Stomach (tissue), 4 donors: ENCODE measurements at regions not wholly inside any gene's neighbourhood (a gene's known extent, or its start where the extent isn't known, plus 50 kb on each side); places are given as distances from the start of the nearest gene placed in this dataset.

Experiments
- POLR2A ChIP-seq, 4 donors: fragments of 450-650 bp; IDR thresholded peaks; one replicate each; pipeline ENCODE4 v1.6.1; 2016; ENCODE audit warnings: antibody characterized with exemption in 4 of 4, control low read depth in 2 of 4, mild to moderate bottlenecking in 1 of 4, moderate library complexity in 1 of 4
- TF ChIP-seq, protein P1 (sequence below), 7 experiments: fragments of 450-650 bp in 4 of 7; fragments of 200-600 bp in 3 of 7; sonication (generic) in 3 of 7; IDR thresholded peaks; one replicate each; pipeline ENCODE4 v1.5.1; 2016 to 2019; ENCODE audit warnings: antibody characterized with exemption in 7 of 7, control low read depth in 2 of 7, mild to moderate bottlenecking in 1 of 7

DNA sequence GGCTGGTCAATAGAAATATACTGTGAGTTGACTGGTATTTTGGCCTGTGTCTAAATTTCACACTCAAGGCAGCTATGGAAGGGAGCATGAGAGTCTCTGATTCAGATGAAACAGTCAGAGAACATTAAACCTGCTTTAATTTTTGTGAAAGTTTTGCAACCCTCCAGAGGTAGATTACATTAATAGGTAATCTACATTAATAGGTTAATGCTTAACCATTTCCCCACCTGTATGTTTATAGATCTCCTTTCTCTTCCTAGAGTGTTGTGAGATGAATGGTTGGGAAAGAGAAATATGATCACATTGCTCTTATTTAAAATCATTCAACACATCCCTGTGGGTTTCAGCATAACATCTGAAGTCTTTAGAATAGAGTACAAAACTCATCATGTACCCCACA, 586.9 kb upstream of the DPPA4 start:
- no peak for TF ChIP-seq POLR2A (IDR thresholded peaks at IDR 0.05)
- TF ChIP-seq, protein P1, sequence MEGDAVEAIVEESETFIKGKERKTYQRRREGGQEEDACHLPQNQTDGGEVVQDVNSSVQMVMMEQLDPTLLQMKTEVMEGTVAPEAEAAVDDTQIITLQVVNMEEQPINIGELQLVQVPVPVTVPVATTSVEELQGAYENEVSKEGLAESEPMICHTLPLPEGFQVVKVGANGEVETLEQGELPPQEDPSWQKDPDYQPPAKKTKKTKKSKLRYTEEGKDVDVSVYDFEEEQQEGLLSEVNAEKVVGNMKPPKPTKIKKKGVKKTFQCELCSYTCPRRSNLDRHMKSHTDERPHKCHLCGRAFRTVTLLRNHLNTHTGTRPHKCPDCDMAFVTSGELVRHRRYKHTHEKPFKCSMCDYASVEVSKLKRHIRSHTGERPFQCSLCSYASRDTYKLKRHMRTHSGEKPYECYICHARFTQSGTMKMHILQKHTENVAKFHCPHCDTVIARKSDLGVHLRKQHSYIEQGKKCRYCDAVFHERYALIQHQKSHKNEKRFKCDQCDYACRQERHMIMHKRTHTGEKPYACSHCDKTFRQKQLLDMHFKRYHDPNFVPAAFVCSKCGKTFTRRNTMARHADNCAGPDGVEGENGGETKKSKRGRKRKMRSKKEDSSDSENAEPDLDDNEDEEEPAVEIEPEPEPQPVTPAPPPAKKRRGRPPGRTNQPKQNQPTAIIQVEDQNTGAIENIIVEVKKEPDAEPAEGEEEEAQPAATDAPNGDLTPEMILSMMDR (IDR thresholded peaks at IDR 0.05), result no peak
